GM12878 (cell line): ENCODE measurements at regions not wholly inside any gene's neighbourhood (a gene's known extent, or its start where the extent isn't known, plus 50 kb on each side); places are given as distances from the start of the nearest gene placed in this dataset.

ENCODE experiments used
- EED ChIP-seq: sonication (generic); IDR thresholded peaks from 2 replicates; pipeline ENCODE4 v1.6.1; 2016; ENCODE audit warnings: antibody characterized with exemption, low read depth
- SMC3 ChIP-seq: IDR thresholded peaks from 2 replicates; pipeline ENCODE4 v1.6.1; 2011; ENCODE audit warnings: low read length, improper control_type of control experiment, borderline replicate concordance

GRCh38 chr18:10068766-10069567 lies 155.2 kb downstream of the VAPA start:
- TF ChIP-seq SMC3, result no peak
- no peak for TF ChIP-seq EED
